ENCODE measurements at regions not wholly inside any gene's neighbourhood (a gene's known extent, or its start where the extent isn't known, plus 50 kb on each side); places are given as distances from the start of the nearest gene placed in this dataset.

- DNase-seq (ENCODE audit: low spot score) = no peak
These were observed 416.8 kb downstream of the NFIB start for GRCh38 chr9:13896922-13897835.

DNA sequence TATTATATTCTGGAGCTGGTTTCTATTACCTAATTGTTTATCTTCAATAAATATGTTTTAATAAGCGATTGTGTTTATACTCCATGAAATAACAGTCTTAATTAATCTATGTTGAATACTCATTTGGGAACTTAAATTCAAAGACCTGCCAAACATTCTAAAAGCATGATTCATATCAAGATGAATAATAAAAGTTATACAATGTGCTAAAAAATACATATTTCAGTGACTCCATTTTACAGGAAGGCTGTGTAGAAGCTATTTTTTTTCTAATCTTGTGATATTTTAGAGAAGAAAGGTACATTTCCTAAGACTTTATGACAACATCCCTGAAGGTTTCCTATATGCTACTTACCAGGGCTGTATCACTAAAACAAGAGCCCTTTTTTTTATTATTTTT lies 417.9 kb downstream of the NFIB start:
- no peak for DNase-seq (ENCODE audit: low spot score)

DNA sequence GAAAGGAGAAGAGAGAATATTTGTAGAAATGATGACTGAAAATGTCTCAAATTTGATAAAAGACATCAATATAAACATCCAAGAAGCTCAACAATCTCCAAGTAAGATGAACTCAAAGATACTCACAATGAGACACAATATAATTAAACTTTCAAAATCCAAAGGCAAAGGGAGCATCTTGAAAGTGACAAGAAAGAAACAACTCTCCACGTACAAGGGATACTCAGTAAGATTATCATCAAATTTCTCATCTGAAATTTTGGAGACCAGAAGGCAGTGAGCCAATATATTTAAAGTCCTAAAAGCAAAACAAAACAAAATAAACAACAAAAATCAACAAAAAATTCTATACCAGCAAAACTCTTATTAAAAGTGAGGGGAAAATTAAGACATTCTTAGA lies 428.7 kb downstream of the NFIB start:
- DNase-seq (ENCODE audit: low spot score) = no peak

GRCh38 chr9:13879981-13880380 lies 434.0 kb downstream of the NFIB start:
- no peak for DNase-seq (ENCODE audit: low spot score)

GRCh38 chr9:13879011-13879410 lies 434.9 kb downstream of the NFIB start:
- no peak for DNase-seq (ENCODE audit: low spot score)

GRCh38 chr9:13878241-13878711 lies 435.7 kb downstream of the NFIB start:
- DNase-seq (ENCODE audit: low spot score) = no peak

DNA sequence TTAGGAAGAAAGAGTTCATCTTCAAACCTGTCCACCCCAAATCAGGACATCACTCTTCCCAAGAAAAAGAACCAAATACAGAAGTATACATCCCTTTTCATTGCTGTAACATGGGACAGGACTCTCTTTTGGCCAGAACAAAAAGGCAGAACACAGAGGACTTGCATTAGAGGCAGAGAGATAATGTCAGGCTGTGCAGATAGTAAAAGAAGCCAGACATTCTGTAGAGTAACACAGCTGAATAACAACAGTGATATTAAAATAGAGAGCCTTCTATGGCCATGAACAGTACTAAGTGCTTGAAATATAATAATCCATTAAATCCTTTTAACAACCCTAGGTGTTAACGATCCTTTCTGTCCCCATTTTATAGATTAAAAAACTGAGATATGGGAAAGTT lies 437.2 kb downstream of the NFIB start:
- no peak for DNase-seq (ENCODE audit: low spot score)

DNA sequence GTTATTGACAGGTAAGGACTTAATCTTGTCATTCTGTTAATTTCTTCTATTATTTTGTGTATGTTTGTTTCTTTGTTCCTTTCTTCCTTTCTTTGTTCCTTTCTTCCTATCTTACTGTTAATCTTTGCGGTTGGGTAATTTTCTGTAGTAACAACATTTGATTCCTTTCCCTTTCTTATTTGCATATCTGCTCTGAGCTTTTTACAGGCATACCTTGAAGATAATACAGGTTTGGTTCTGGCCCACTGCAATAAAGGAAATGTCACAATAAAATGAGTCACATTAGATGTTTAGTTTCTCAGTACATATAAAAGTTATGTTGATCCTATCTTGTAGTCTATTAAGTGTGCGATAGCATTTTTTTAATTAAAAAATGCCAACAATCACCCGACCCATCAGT lies 440.7 kb downstream of the NFIB start:
- DNase-seq (ENCODE audit: low spot score) = no peak

- no peak for DNase-seq (ENCODE audit: low spot score)
These were observed 445.6 kb downstream of the NFIB start for GRCh38 chr9:13868336-13868735.

- no peak for DNase-seq (ENCODE audit: low spot score)
These were observed 448.1 kb downstream of the NFIB start for GRCh38 chr9:13865869-13866268.

GRCh38 chr9:13863112-13863511 lies 450.8 kb downstream of the NFIB start:
- no peak for DNase-seq (ENCODE audit: low spot score)

DNA sequence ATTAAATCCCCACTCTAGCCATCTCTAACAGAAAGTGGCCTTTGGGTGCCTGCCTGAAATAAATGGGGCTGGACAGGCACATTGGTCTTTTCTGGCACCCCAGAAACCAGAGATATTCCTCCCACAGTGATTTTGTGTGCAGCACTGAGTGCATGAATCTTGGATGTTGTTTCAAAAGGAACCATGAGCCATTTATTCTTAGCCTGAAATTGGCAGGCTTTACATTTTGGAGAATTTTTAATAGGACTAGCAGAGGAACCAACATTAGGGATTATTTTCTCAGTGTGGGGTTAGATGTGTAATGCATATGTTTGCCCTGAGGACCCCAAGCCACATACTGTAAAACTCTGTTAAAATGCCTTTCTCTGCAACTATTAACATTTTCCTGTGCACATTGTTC lies 451.3 kb downstream of the NFIB start:
- DNase-seq (ENCODE audit: low spot score) = no peak

DNA sequence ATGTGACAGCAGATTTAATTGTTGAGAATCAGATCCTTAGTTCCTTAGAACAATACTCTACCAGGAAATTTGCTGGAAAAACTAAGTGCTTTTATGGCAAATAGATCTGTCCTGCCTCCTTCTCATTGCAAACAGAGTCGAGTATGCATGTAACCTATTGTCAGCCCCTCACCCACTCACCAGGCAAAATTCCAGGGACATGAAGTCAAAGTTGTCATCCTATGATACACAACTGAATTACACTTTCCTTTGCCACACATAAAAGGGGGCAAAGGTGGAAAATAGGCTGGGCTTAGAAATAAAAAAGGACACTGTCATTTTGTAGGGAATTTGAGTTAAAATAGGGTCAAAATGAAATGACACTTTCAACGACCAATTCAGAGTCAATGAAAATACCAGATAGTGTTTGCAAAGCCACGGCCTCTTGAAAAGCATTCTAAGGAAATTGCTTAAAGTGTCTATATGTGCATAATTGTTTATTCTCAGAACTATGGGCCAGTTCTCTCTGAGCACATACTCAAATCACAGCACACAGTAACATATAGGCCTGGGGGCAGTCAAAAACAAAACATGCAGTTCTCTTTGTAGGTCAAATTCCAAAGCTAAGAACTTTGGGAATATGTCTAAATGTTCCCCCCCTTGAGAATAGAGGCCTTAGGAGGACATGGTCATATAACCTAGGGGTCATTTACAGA lies 452.8 kb downstream of the NFIB start:
- DNase-seq (ENCODE audit: low spot score) = peak; percentile 14

DNA sequence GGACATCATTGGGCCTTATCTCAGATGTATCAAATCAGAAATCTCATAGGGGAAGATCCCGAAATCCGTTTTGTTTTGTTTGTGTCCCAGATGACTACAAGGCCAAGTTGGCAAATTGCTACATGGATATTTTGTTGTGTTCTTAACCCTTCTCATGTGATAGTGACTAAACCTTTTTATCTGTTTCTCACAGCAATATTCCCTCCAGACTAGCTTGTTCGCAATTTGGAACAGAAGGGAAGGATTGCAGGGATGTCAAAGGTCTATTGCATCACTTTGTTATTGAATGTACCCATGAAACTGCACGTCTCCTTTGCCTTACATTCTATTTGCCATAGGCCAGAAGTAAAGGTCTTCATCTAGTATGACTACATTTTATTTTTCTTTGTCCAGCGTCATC lies 453.9 kb downstream of the NFIB start:
- DNase-seq (ENCODE audit: low spot score) = no peak

DNA sequence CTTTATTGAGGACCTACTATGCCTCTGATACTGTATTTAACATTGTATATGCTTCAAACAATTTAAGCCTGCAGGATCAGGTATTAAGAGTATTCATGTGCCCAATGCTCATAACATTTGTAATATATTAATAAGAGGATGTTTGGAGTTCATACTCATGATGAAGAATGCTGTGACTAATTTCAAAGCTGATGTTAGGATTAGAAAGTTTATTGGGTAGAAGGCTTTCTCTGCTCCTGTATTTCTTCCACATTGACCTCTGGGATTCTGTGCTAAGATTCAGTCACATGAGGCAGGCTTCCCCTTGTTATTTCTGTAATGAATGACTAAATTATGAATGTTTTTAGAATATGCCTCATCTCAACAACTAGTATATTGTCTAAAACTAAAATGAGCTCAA lies 456.4 kb downstream of the NFIB start:
- no peak for DNase-seq (ENCODE audit: low spot score)

DNA sequence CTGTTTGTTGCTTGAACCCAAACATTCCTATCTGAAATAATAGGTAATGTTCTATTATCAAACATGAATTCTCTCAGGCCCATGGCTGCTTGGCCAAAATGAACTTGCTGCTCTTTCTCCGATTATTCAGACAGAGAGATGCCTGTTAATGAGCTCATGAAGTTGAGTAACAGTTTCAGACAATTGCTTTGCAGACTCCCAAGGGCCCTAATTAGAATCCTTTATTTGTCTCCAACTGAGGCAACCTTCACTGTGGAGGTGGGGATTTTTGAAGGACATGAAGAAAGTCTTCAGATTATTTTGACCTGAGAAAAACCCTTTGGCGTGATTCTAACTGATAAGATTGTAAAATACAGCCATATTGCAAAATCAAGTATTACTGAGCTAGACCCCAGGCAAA lies 466.7 kb downstream of the NFIB start:
- no peak for DNase-seq (ENCODE audit: low spot score)

DNA sequence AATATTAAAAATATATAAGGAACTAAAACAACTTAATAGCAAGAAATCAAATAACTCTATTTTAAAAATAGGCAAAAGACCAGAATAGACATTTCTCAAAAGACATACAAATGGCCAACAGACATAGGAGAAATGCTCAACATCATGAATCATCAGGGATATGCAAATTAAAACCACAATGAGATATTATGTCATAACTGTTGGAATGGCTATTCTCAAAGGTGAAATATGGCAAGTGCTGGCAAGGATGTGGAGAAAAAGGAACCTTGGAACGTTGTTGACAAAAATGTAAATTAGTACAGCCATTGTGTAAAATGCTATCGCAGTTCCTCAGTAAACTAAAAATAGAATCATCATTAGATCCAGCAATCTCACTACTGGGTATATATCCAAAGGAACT lies 468.5 kb downstream of the NFIB start:
- no peak for DNase-seq (ENCODE audit: low spot score)

- peak; percentile 55 for DNase-seq (ENCODE audit: low spot score)
These were observed 472.0 kb downstream of the NFIB start for GRCh38 chr9:13841746-13842462.

- DNase-seq (ENCODE audit: low spot score) = no peak
These were observed 481.5 kb downstream of the NFIB start for GRCh38 chr9:13832446-13832845.

GRCh38 chr9:13823026-13823425 lies 490.9 kb downstream of the NFIB start:
- DNase-seq (ENCODE audit: low spot score) = no peak

- DNase-seq (ENCODE audit: low spot score) = no peak
These were observed 496.1 kb downstream of the NFIB start for GRCh38 chr9:13817754-13818278.

- no peak for DNase-seq (ENCODE audit: low spot score)
These were observed 497.1 kb downstream of the NFIB start for GRCh38 chr9:13816837-13817236.

All from iPS-NIHi11 (cell line).